GM12864 (cell line): ENCODE measurements at regions not wholly inside any gene's neighbourhood (a gene's known extent, or its start where the extent isn't known, plus 50 kb on each side); places are given as distances from the start of the nearest gene placed in this dataset.

Source experiments
- DNase-seq: peaks from one replicate; pipeline ENCODE4 v3.0.0-alpha.2; 2011; ENCODE audit warnings: low read depth
- H3K4me3 ChIP-seq: 2 replicates; pipeline ENCODE4 v1.5.1; 2011; ENCODE audit warnings: mild to moderate bottlenecking, low read depth, low read length, control low read depth
- CTCF ChIP-seq: IDR thresholded peaks from 2 replicates; pipeline ENCODE4 v1.5.1; 2011; ENCODE audit warnings: low read depth, mild to moderate bottlenecking, moderate library complexity, low read length, control low read depth, inconsistent platforms; ENCODE audit errors: missing control alignments

GRCh38 chr5:2902742-2903297 is 151.3 kb upstream of the IRX2 start:
- H3K4me3 ChIP-seq: no peak overlapping the region
- no peak for TF ChIP-seq CTCF
- no peak for DNase-seq

GRCh38 chr5:2902186-2902585 is 150.7 kb upstream of the IRX2 start:
- DNase-seq: no peak

GRCh38 chr5:2901511-2901910 is 150.0 kb upstream of the IRX2 start:
- no peak for DNase-seq
- no peak overlapping the region for H3K4me3 ChIP-seq
- no peak for TF ChIP-seq CTCF

More at GRCh38 chr5:2902186-2902585, 150.7 kb upstream of the IRX2 start:
- H3K4me3 ChIP-seq: no peak overlapping the region
- TF ChIP-seq CTCF: no peak

- TF ChIP-seq CTCF: no peak
- no peak for DNase-seq
- H3K4me3 ChIP-seq: no peak overlapping the region
These were observed 149.6 kb upstream of the IRX2 start for GRCh38 chr5:2901096-2901495.

- no peak for DNase-seq
- TF ChIP-seq CTCF: no peak
- no peak overlapping the region for H3K4me3 ChIP-seq
These were observed 148.9 kb upstream of the IRX2 start for GRCh38 chr5:2900360-2900759.

GRCh38 chr5:2899311-2899710 is 147.8 kb upstream of the IRX2 start:
- TF ChIP-seq CTCF: no peak
- DNase-seq: no peak

GRCh38 chr5:2898661-2899060 is 147.2 kb upstream of the IRX2 start:
- TF ChIP-seq CTCF: no peak
- DNase-seq: no peak
- no peak overlapping the region for H3K4me3 ChIP-seq

More at GRCh38 chr5:2899311-2899710, 147.8 kb upstream of the IRX2 start:
- H3K4me3 ChIP-seq: no peak overlapping the region
